ENCODE measurements at regions not wholly inside any gene's neighbourhood (a gene's known extent, or its start where the extent isn't known, plus 50 kb on each side); places are given as distances from the start of the nearest gene placed in this dataset.
"Not testable (repeated sequence)": the region's sequence is repeated elsewhere in the genome, so short reads cannot be mapped to it uniquely, and the experiment has no call there.

- Histone ChIP-seq H3K4me1 (ENCODE audit: control insufficient read depth, insufficient read depth, low read length) (peaks cover 12% of the 10 kb centered on the region), H3K36me3 (ENCODE audit: control insufficient read depth, insufficient read depth, low read length) (no peaks in the 10 kb centered on the region), H3K9ac (ENCODE audit: low read length) (no peak overlapping the region), H3K27me3 (ENCODE audit: control insufficient read depth, insufficient read depth, low read length) (no peaks in the 10 kb centered on the region), H3K4me3 (ENCODE audit: low read depth, low read length) (no peak overlapping the region), H3K27ac (ENCODE audit: low read depth, low read length) (no peak overlapping the region), H3K9me3 (ENCODE audit: control insufficient read depth, insufficient read depth, low read depth, low read length) (peaks cover 12% of the 10 kb centered on the region)
These were observed 248.7 kb downstream of the ABCC12 start for GRCh38 chr16:47907109-47907508.

DNA sequence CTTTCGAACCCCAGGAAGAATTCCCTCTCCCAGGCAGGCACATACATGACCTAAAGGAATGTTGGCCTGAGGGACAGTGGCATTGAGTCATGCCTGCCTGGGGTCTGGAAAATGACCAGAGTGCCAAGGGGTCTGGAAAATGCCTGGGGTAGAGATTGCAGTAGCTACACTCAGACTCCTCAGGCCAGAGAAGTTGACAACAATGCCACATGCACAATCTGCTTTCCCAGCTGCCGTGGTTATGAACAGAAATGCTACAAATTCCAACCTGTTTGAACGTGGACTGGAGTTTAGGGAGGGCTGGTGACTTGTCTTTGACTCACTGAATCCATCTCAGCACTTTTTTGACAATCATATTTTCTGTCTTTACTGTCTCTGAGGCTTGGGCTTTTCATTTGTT, 250.0 kb downstream of the ABCC12 start:
- H3K4me1 ChIP-seq (ENCODE audit: control insufficient read depth, insufficient read depth, low read length), result peaks cover 12% of the 10 kb centered on the region

DNA sequence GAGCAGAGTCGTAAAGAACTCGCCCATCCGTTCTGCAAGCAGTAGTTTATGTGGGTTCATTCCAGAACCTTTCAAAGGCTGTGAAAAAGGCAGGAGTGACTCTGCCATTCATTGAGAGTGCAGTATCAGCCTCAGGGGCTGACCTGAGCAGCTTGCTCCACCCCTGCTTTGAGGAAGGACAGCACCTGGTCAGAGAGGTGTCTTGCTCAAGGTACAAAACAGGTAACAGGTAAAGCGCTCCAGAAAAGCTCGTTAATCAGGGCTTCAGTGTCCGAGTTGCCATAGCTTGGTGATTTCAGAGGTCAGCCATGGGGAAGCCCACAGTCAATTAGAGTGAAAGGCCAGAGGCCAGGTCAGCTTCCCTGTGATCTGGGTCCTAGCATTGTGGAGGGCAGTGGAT, 251.1 kb downstream of the ABCC12 start:
- H3K27ac ChIP-seq (ENCODE audit: low read depth, low read length), result no peak overlapping the region
- H3K4me1 ChIP-seq (ENCODE audit: control insufficient read depth, insufficient read depth, low read length), result peaks cover 12% of the 10 kb centered on the region
- no peaks in the 10 kb centered on the region for H3K27me3 ChIP-seq (ENCODE audit: control insufficient read depth, insufficient read depth, low read length)
- no peak overlapping the region for H3K9ac ChIP-seq (ENCODE audit: low read length)
- H3K36me3 ChIP-seq (ENCODE audit: control insufficient read depth, insufficient read depth, low read length), result no peaks in the 10 kb centered on the region
- no peak overlapping the region for H3K4me3 ChIP-seq (ENCODE audit: low read depth, low read length)
- H3K9me3 ChIP-seq (ENCODE audit: control insufficient read depth, insufficient read depth, low read depth, low read length), result peaks cover 6% of the 10 kb centered on the region

More for the DNA sequence above, 250.0 kb downstream of the ABCC12 start:
- H3K36me3 ChIP-seq (ENCODE audit: control insufficient read depth, insufficient read depth, low read length), result no peaks in the 10 kb centered on the region
- H3K27me3 ChIP-seq (ENCODE audit: control insufficient read depth, insufficient read depth, low read length), result no peaks in the 10 kb centered on the region
- peaks cover 12% of the 10 kb centered on the region for H3K9me3 ChIP-seq (ENCODE audit: control insufficient read depth, insufficient read depth, low read depth, low read length)
- no peak overlapping the region for H3K4me3 ChIP-seq (ENCODE audit: low read depth, low read length)
- H3K27ac ChIP-seq (ENCODE audit: low read depth, low read length), result no peak overlapping the region
- no peak overlapping the region for H3K9ac ChIP-seq (ENCODE audit: low read length)

DNA sequence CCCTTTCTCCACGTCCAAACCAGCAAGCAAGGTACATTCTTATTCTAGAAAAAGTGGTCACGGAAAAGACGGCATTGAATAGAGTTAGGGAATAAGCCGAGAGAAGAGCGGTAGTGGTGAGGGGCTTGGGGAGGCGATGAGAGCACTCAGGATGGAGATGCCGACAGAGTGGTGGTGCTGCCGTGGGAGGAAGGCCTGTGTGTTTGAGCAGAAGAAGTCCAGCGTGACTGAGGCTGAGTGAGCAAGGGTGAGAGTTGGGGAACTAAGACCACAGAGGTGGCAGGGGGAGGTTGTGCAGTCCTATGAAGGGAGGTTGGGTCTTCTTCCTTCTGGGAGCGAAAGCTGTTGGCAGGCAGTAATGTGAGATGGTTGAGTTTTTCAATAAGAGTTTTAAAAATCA, 252.3 kb downstream of the ABCC12 start:
- no peaks in the 10 kb centered on the region for H3K27me3 ChIP-seq (ENCODE audit: control insufficient read depth, insufficient read depth, low read length)

DNA sequence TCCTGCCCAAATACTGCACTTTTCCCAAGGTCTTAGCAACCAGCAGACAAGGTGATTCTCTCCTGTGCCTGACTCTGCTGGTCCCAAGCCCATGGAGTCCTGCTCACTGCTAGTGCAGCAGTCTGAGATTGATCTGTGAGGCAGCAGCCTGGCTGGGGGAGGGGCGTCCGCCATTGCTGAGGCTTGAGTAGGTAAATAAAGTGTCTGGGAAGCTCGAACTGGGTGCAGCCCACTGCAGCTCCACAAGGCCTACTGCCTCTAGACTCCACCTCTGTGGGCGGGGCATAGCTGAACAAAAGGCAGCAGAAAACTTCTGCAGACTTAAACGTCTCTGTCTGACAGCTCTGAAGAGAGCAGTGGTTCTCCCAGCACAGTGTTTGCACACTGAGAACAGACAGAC, 258.7 kb downstream of the ABCC12 start:
- H3K4me1 ChIP-seq (ENCODE audit: control insufficient read depth, insufficient read depth, low read length); H3K36me3 ChIP-seq (ENCODE audit: control insufficient read depth, insufficient read depth, low read length); H3K4me3 ChIP-seq (ENCODE audit: low read depth, low read length); H3K9ac ChIP-seq (ENCODE audit: low read length); H3K27ac ChIP-seq (ENCODE audit: low read depth, low read length); H3K27me3 ChIP-seq (ENCODE audit: control insufficient read depth, insufficient read depth, low read length); H3K9me3 ChIP-seq (ENCODE audit: control insufficient read depth, insufficient read depth, low read depth, low read length): not testable (repeated sequence)

More for the DNA sequence above, 252.3 kb downstream of the ABCC12 start:
- Histone ChIP-seq H3K36me3 (ENCODE audit: control insufficient read depth, insufficient read depth, low read length) (no peaks in the 10 kb centered on the region), H3K27ac (ENCODE audit: low read depth, low read length) (no peak overlapping the region), H3K4me1 (ENCODE audit: control insufficient read depth, insufficient read depth, low read length) (peaks cover 12% of the 10 kb centered on the region), H3K9ac (ENCODE audit: low read length) (no peak overlapping the region), H3K9me3 (ENCODE audit: control insufficient read depth, insufficient read depth, low read depth, low read length) (no peaks in the 10 kb centered on the region), H3K4me3 (ENCODE audit: low read depth, low read length) (no peak overlapping the region)

- H3K4me1 ChIP-seq (ENCODE audit: control insufficient read depth, insufficient read depth, low read length), result 0 out of 2 replicates have a peak, but pooled peaks cover 7% of the 10 kb centered on the region
- peaks cover 5% of the 10 kb centered on the region; the same call in 1 of the 2 replicates for H3K9me3 ChIP-seq (ENCODE audit: control insufficient read depth, insufficient read depth, low read depth, low read length)
- no peak overlapping the region for H3K4me3 ChIP-seq (ENCODE audit: low read depth, low read length)
- no peak overlapping the region for H3K27ac ChIP-seq (ENCODE audit: low read depth, low read length)
- no peaks in the 10 kb centered on the region for H3K36me3 ChIP-seq (ENCODE audit: control insufficient read depth, insufficient read depth, low read length)
- H3K27me3 ChIP-seq (ENCODE audit: control insufficient read depth, insufficient read depth, low read length), result no peaks in the 10 kb centered on the region
- no peak overlapping the region for H3K9ac ChIP-seq (ENCODE audit: low read length)
These were observed 260.6 kb downstream of the ABCC12 start for GRCh38 chr16:47895146-47895545.

DNA sequence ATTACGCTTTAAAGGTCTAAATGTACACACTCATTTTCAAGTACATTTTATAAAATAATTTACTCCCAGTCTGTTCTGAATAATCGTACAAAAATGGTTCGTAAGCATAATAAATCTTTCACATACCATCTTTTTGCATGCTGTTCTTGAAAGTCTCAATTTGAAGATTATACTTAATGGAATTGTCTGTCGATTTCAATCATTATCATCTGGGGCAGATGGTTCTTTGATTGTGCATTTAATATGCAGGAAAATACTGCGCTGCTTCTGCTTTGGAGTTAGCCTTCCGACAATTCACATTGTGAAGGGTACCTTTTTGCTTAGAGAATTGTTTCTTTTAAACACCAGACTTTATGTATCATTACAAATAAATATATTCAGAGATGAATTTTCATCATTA, 262.8 kb downstream of the ABCC12 start:
- peaks cover 16% of the 10 kb centered on the region for H3K4me1 ChIP-seq (ENCODE audit: control insufficient read depth, insufficient read depth, low read length)
- H3K4me3 ChIP-seq (ENCODE audit: low read depth, low read length), result no peak overlapping the region
- H3K36me3 ChIP-seq (ENCODE audit: control insufficient read depth, insufficient read depth, low read length), result no peaks in the 10 kb centered on the region
- H3K27me3 ChIP-seq (ENCODE audit: control insufficient read depth, insufficient read depth, low read length), result no peaks in the 10 kb centered on the region
- H3K9me3 ChIP-seq (ENCODE audit: control insufficient read depth, insufficient read depth, low read depth, low read length), result peaks cover 5% of the 10 kb centered on the region; the same call in 1 of the 2 replicates
- H3K27ac ChIP-seq (ENCODE audit: low read depth, low read length), result no peak overlapping the region
- no peak overlapping the region for H3K9ac ChIP-seq (ENCODE audit: low read length)

GRCh38 chr16:47888734-47889133, 267.1 kb downstream of the ABCC12 start:
- Histone ChIP-seq H3K9me3 (ENCODE audit: control insufficient read depth, insufficient read depth, low read depth, low read length) (peaks cover 5% of the 10 kb centered on the region; the same call in 1 of the 2 replicates), H3K36me3 (ENCODE audit: control insufficient read depth, insufficient read depth, low read length) (no peaks in the 10 kb centered on the region), H3K9ac (ENCODE audit: low read length) (peak overlapping the region; percentile 85), H3K27ac (ENCODE audit: low read depth, low read length) (peak overlapping the region; percentile 91; the same call in 1 of the 2 replicates), H3K27me3 (ENCODE audit: control insufficient read depth, insufficient read depth, low read length) (no peaks in the 10 kb centered on the region), H3K4me1 (ENCODE audit: control insufficient read depth, insufficient read depth, low read length) (peaks cover 48% of the 10 kb centered on the region), H3K4me3 (ENCODE audit: low read depth, low read length) (no peak overlapping the region)

DNA sequence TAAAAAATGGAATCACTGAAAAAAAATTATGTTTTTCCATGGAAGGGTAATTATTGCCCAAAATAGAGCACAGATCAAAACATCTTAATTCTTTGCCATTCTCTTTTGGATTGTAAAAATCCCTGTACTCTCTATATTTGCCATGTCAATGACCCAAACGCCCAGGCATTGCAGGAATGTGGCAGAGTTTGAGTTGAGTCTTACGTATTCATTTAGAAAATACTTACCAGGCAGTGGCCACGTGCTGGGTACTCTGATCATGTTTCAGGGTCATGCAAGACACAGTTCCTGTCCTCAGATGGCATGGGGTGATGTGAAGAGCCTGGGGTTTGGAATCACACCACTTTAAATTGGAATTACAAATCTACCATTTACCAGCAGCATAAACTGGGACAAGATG, 267.7 kb downstream of the ABCC12 start:
- H3K27me3 ChIP-seq (ENCODE audit: control insufficient read depth, insufficient read depth, low read length), result no peaks in the 10 kb centered on the region
- H3K27ac ChIP-seq (ENCODE audit: low read depth, low read length), result peak overlapping the region; percentile 91; the same call in 1 of the 2 replicates
- H3K4me3 ChIP-seq (ENCODE audit: low read depth, low read length), result peak overlapping the region; percentile 28; the same call in 1 of the 2 replicates
- no peaks in the 10 kb centered on the region for H3K36me3 ChIP-seq (ENCODE audit: control insufficient read depth, insufficient read depth, low read length)
- peak overlapping the region; percentile 85 for H3K9ac ChIP-seq (ENCODE audit: low read length)
- H3K4me1 ChIP-seq (ENCODE audit: control insufficient read depth, insufficient read depth, low read length), result peaks cover 53% of the 10 kb centered on the region
- peaks cover 5% of the 10 kb centered on the region; the same call in 1 of the 2 replicates for H3K9me3 ChIP-seq (ENCODE audit: control insufficient read depth, insufficient read depth, low read depth, low read length)

GRCh38 chr16:47887496-47887895, 268.3 kb downstream of the ABCC12 start:
- Histone ChIP-seq H3K4me1 (ENCODE audit: control insufficient read depth, insufficient read depth, low read length) (peaks cover 53% of the 10 kb centered on the region), H3K9me3 (ENCODE audit: control insufficient read depth, insufficient read depth, low read depth, low read length) (peaks cover 5% of the 10 kb centered on the region; the same call in 1 of the 2 replicates), H3K9ac (ENCODE audit: low read length) (peak overlapping the region; percentile 85), H3K27ac (ENCODE audit: low read depth, low read length) (peak overlapping the region; percentile 91), H3K4me3 (ENCODE audit: low read depth, low read length) (peak overlapping the region; percentile 37; the same call in 1 of the 2 replicates), H3K27me3 (ENCODE audit: control insufficient read depth, insufficient read depth, low read length) (no peaks in the 10 kb centered on the region), H3K36me3 (ENCODE audit: control insufficient read depth, insufficient read depth, low read length) (no peaks in the 10 kb centered on the region)

DNA sequence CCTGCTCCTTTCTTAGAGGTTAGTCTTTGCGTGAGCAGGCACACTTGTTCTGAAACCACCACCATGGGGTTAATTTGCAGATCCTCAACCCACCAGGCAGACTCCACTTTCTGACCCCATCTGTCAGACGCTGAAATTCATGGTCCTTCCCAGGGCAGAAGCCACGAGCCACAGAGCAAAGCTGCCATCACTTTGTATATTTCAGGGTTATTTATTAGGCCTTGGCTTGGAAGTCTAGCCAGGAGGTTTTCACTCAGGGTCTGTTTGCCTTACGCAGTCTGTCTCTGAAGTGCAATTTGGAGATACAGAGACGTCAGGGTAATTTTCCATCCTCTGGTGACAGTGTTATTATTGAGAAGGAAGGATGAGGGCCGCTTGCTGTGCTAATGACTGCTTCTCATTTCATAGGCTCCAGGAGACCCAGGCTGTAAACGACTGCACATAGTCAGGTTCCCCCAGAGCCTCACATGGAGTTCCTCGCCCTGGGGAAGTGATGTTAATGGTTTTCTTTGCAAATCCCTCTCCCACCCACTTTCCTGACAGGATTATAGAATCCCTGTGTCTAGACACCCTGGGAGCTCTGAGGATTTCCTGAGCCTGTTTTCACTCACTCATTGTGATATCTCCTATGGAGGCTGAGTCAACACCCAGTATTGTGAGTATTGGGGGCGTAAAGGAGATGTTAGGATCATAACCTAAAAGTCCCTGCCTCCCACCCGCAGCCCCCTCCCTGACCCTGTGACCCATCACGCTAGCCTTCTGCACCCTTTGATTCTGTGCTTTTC, 269.0 kb downstream of the ABCC12 start:
- Histone ChIP-seq H3K4me3 (ENCODE audit: low read depth, low read length) (peak overlapping the region; percentile 37; the same call in 1 of the 2 replicates), H3K9me3 (ENCODE audit: control insufficient read depth, insufficient read depth, low read depth, low read length) (peaks cover 5% of the 10 kb centered on the region; the same call in 1 of the 2 replicates), H3K9ac (ENCODE audit: low read length) (peak overlapping the region; percentile 85), H3K27ac (ENCODE audit: low read depth, low read length) (peak overlapping the region; percentile 91), H3K36me3 (ENCODE audit: control insufficient read depth, insufficient read depth, low read length) (no peaks in the 10 kb centered on the region), H3K27me3 (ENCODE audit: control insufficient read depth, insufficient read depth, low read length) (no peaks in the 10 kb centered on the region), H3K4me1 (ENCODE audit: control insufficient read depth, insufficient read depth, low read length) (peaks cover 53% of the 10 kb centered on the region)
